ENCODE measurements at regions not wholly inside any gene's neighbourhood (a gene's known extent, or its start where the extent isn't known, plus 50 kb on each side); places are given as distances from the start of the nearest gene placed in this dataset.

DNA sequence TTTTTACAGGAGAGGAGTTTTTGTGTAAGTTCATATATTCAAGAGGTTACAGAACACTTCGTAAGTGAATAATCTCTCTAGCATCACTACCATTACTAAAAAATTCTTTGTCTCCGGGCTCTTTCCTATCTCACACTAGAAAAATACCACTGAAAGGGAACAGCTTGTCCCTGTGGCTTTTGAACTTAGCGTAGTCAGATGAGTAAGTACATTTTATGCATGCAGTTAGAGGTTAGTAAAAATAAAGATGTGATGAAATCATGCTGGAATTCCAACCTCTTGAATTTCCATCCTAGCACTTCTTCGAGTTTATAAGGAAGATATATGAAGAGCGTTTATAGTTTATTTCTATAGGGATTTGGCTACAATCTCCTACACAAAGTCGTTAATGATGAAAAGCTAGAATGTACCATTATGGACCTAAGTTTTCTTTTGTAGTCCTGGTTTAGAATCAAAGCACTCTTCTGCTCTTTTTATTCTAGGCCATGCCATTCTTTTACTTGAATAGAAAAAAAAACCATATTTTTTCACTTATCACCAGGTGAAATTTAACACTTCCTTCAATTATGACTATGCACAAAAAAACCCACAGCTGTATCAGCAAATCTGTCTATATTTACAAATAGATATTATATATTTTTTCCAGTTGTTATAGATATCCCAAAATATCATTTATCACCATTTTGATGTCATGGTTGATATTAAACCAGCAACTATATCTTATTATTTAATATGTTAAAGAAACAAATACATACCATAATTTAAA is 139.9 kb upstream of the PCDH9 start:
- H3K36me3 ChIP-seq (ENCODE audit: control insufficient read depth in 1 of 2, insufficient read depth in 2 of 2, low read length in 2 of 2), result no peaks in the 10 kb centered on the region
- H3K27ac ChIP-seq (ENCODE audit: low read length), result no peak overlapping the region
- no peaks in the 10 kb centered on the region for H3K9me3 ChIP-seq (ENCODE audit: control insufficient read depth in 1 of 2, low read length in 2 of 2)
- no peak overlapping the region for H3K4me3 ChIP-seq (ENCODE audit: low read depth in 1 of 2, low read length in 2 of 2)
- no peaks in the 10 kb centered on the region for H3K27me3 ChIP-seq (ENCODE audit: low read depth, low read length)
- no peaks in the 10 kb centered on the region for H3K4me1 ChIP-seq (ENCODE audit: control insufficient read depth in 1 of 2, insufficient read depth in 2 of 2, low read length in 2 of 2)

DNA sequence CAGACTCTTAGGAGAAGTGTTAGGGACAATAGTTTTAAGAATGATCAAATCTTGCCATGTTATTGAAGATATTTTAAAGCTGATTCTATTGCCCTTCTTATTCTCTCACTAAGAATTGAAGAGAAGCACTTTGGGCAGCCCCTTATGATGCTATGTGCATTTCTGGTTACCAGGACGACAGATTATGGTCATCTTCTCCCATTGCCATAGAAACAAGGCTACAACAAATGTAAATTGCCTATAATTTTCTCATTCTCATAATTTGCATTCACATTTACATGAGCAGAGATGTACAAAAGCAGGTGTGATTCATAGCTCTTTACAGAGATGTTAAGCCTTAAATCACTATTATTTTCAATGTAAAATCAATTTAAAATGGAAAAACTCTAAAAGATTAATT is 137.3 kb upstream of the PCDH9 start:
- no peak overlapping the region for H3K27ac ChIP-seq (ENCODE audit: low read length)
- H3K4me1 ChIP-seq (ENCODE audit: control insufficient read depth in 1 of 2, insufficient read depth in 2 of 2, low read length in 2 of 2), result no peaks in the 10 kb centered on the region
- H3K4me3 ChIP-seq (ENCODE audit: low read depth in 1 of 2, low read length in 2 of 2), result no peak overlapping the region
- no peaks in the 10 kb centered on the region for H3K9me3 ChIP-seq (ENCODE audit: control insufficient read depth in 1 of 2, low read length in 2 of 2)
- no peaks in the 10 kb centered on the region for H3K36me3 ChIP-seq (ENCODE audit: control insufficient read depth in 1 of 2, insufficient read depth in 2 of 2, low read length in 2 of 2)
- H3K27me3 ChIP-seq (ENCODE audit: low read depth, low read length), result no peaks in the 10 kb centered on the region

DNA sequence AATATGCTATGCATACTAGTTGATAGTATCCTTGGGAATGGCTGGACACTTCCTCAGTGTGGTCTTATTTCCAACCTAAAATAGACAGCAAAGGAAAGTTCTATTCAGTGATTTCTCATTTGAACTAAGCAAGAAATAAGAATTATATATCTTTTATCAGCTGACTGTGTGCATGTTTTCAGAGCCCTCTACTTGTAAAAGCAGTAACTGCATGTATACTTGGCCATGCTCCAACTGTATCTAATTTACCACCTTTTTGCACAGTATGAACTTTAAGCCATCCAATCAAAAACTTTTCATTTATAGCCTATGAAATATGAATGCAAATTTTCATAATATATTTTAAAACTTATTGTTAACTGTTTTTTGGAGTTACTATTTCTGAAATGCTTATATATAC is 136.4 kb upstream of the PCDH9 start:
- Histone ChIP-seq H3K9me3 (ENCODE audit: control insufficient read depth in 1 of 2, low read length in 2 of 2) (no peaks in the 10 kb centered on the region), H3K27me3 (ENCODE audit: low read depth, low read length) (no peaks in the 10 kb centered on the region), H3K4me3 (ENCODE audit: low read depth in 1 of 2, low read length in 2 of 2) (no peak overlapping the region)

DNA sequence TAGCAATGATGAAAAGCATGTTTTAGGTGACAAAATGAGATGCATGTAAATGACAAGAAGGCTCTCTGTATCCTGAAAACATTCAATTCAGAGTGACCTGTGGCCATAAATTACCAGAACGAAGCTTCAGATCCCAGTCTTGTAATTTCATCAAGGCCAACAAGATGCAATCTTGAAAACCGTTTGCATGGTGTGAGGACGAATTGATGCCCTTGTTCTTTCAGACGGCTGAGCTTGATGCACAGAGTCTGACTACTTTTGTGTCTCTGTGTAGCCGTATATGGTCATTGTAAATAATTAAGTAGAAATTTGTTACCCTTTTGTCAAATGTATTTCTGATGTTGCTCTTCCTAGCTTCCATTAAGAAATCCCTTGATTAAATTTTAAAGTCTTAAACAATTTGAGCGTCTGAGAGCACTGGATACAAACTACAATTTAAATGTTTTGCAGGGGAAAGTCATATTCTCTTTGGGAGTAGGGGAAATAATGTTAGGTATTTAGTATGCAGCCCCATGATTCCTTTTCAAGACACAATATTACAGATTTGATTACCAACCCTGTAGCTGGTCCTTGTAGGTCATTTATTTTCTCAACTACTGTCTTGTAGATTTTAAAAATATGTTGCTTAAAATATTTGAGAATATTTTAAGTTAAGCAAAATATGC is 125.8 kb upstream of the PCDH9 start:
- Histone ChIP-seq H3K4me3 (ENCODE audit: low read depth in 1 of 2, low read length in 2 of 2) (no peak overlapping the region), H3K4me1 (ENCODE audit: control insufficient read depth in 1 of 2, insufficient read depth in 2 of 2, low read length in 2 of 2) (no peaks in the 10 kb centered on the region), H3K27ac (ENCODE audit: low read length) (no peak overlapping the region), H3K27me3 (ENCODE audit: low read depth, low read length) (no peaks in the 10 kb centered on the region), H3K9me3 (ENCODE audit: control insufficient read depth in 1 of 2, low read length in 2 of 2) (no peaks in the 10 kb centered on the region), H3K36me3 (ENCODE audit: control insufficient read depth in 1 of 2, insufficient read depth in 2 of 2, low read length in 2 of 2) (no peaks in the 10 kb centered on the region)

More for the DNA sequence above, 136.4 kb upstream of the PCDH9 start:
- Histone ChIP-seq H3K36me3 (ENCODE audit: control insufficient read depth in 1 of 2, insufficient read depth in 2 of 2, low read length in 2 of 2) (no peaks in the 10 kb centered on the region), H3K4me1 (ENCODE audit: control insufficient read depth in 1 of 2, insufficient read depth in 2 of 2, low read length in 2 of 2) (no peaks in the 10 kb centered on the region), H3K27ac (ENCODE audit: low read length) (no peak overlapping the region)

DNA sequence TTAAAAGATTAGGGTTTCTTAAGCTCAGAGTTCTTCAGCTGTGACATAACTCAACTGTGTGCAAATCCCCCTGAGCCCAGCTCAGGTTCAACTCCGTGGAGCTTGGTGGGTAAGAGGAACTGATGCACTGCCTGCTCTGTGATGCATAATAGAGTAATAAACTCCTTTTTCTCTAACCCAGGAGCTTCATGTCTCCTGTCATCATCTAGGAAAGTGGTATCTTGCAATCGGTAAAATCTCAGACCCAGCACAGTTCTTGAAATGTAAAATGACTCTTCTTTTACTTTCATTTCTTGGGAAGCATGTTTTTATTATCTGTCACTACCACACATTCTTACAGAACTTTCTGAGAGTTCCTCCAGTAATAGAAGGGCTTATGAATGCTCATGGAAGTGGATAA is 123.8 kb upstream of the PCDH9 start:
- Histone ChIP-seq H3K9me3 (ENCODE audit: control insufficient read depth in 1 of 2, low read length in 2 of 2) (no peaks in the 10 kb centered on the region), H3K4me1 (ENCODE audit: control insufficient read depth in 1 of 2, insufficient read depth in 2 of 2, low read length in 2 of 2) (no peaks in the 10 kb centered on the region), H3K36me3 (ENCODE audit: control insufficient read depth in 1 of 2, insufficient read depth in 2 of 2, low read length in 2 of 2) (no peaks in the 10 kb centered on the region), H3K4me3 (ENCODE audit: low read depth in 1 of 2, low read length in 2 of 2) (peak overlapping the region; percentile 12 to 37), H3K27ac (ENCODE audit: low read length) (no peak overlapping the region), H3K27me3 (ENCODE audit: low read depth, low read length) (no peaks in the 10 kb centered on the region)

DNA sequence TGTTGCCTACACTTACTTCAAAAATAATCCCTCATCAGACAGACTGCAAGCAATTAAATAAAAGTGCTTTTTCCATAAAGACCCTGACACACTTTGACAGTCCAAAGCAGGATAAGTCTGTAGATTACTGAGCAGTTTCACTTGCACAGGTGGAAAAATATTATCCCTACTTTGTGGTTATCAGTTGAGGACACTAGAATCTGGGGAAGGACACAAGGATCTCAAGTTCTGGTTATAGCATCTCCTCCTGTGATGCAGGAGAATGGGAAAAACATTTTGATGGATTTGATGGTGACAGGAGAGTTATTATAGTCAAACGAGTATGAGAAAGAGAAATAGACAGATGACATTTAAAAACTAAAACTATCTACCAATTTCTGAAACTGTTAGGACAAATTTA is 122.9 kb upstream of the PCDH9 start:
- Histone ChIP-seq H3K27me3 (ENCODE audit: low read depth, low read length) (no peaks in the 10 kb centered on the region), H3K27ac (ENCODE audit: low read length) (no peak overlapping the region), H3K4me3 (ENCODE audit: low read depth in 1 of 2, low read length in 2 of 2) (no peak overlapping the region), H3K4me1 (ENCODE audit: control insufficient read depth in 1 of 2, insufficient read depth in 2 of 2, low read length in 2 of 2) (no peaks in the 10 kb centered on the region), H3K9me3 (ENCODE audit: control insufficient read depth in 1 of 2, low read length in 2 of 2) (no peaks in the 10 kb centered on the region), H3K36me3 (ENCODE audit: control insufficient read depth in 1 of 2, insufficient read depth in 2 of 2, low read length in 2 of 2) (no peaks in the 10 kb centered on the region)

DNA sequence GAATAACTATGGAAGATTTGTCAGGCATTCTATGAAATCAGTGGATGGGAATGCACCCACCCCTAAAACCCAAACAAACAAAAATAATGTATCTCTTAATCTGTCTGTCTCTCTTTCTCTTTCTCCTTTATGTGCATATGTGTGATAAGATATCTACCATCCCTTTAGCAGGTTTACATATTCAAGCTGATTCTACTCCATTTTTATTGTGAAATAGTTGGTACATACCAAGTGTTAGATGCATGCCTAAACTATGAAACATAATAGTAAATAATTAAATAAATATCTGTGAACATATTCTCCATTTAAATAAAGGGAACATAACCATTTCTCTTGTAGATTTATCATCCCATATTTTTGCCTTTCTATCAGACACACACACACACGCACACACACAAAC is 121.8 kb upstream of the PCDH9 start:
- Histone ChIP-seq H3K27ac (ENCODE audit: low read length) (no peak overlapping the region), H3K4me3 (ENCODE audit: low read depth in 1 of 2, low read length in 2 of 2) (no peak overlapping the region), H3K27me3 (ENCODE audit: low read depth, low read length) (no peaks in the 10 kb centered on the region), H3K36me3 (ENCODE audit: control insufficient read depth in 1 of 2, insufficient read depth in 2 of 2, low read length in 2 of 2) (no peaks in the 10 kb centered on the region), H3K4me1 (ENCODE audit: control insufficient read depth in 1 of 2, insufficient read depth in 2 of 2, low read length in 2 of 2) (no peaks in the 10 kb centered on the region), H3K9me3 (ENCODE audit: control insufficient read depth in 1 of 2, low read length in 2 of 2) (no peaks in the 10 kb centered on the region)

DNA sequence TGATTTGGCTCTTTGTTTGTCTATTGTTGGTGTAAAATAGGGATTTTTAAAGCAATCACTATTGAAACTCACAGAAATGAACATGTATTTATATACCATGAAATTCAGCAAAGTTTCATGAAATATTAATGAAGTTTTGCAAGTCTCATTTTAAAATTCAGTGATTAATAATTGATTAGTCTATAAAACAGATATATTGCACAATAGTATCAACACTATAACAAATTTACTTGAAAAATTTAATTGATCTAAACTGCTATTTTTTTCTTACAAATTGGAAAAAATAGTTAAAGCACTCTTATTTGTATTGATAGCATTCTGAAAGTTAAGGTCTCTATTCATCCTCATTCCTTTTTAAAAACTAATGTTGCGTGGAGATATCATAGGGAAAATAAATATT is 121.0 kb upstream of the PCDH9 start:
- Histone ChIP-seq H3K27ac (ENCODE audit: low read length) (no peak overlapping the region), H3K9me3 (ENCODE audit: control insufficient read depth in 1 of 2, low read length in 2 of 2) (no peaks in the 10 kb centered on the region), H3K27me3 (ENCODE audit: low read depth, low read length) (no peaks in the 10 kb centered on the region), H3K4me3 (ENCODE audit: low read depth in 1 of 2, low read length in 2 of 2) (no peak overlapping the region), H3K4me1 (ENCODE audit: control insufficient read depth in 1 of 2, insufficient read depth in 2 of 2, low read length in 2 of 2) (no peaks in the 10 kb centered on the region), H3K36me3 (ENCODE audit: control insufficient read depth in 1 of 2, insufficient read depth in 2 of 2, low read length in 2 of 2) (no peaks in the 10 kb centered on the region)

DNA sequence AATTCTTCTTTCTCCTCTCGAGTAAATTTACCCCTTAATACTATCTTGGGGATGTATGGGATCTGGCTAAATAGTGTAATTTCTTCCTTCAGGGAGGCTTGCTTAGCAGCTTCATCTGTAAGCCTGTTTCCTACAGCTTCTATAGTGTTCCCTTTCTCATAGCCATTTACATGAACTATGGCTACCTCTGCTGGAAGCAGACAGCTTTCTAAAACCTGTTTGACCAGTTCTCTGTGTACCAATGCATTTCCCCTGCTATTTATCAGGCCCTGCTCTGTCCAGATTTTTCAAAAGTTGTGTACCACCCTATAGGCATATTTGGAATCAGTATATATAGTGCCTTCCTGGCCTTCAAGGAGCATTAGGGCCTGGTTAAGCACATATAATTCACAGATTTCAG is 113.6 kb upstream of the PCDH9 start:
- no peaks in the 10 kb centered on the region for H3K4me1 ChIP-seq (ENCODE audit: control insufficient read depth in 1 of 2, insufficient read depth in 2 of 2, low read length in 2 of 2)
- H3K9me3 ChIP-seq (ENCODE audit: control insufficient read depth in 1 of 2, low read length in 2 of 2), result no peaks in the 10 kb centered on the region
- H3K27me3 ChIP-seq (ENCODE audit: low read depth, low read length), result no peaks in the 10 kb centered on the region
- no peak overlapping the region for H3K27ac ChIP-seq (ENCODE audit: low read length)
- H3K4me3 ChIP-seq (ENCODE audit: low read depth in 1 of 2, low read length in 2 of 2), result no peak overlapping the region
- no peaks in the 10 kb centered on the region for H3K36me3 ChIP-seq (ENCODE audit: control insufficient read depth in 1 of 2, insufficient read depth in 2 of 2, low read length in 2 of 2)

DNA sequence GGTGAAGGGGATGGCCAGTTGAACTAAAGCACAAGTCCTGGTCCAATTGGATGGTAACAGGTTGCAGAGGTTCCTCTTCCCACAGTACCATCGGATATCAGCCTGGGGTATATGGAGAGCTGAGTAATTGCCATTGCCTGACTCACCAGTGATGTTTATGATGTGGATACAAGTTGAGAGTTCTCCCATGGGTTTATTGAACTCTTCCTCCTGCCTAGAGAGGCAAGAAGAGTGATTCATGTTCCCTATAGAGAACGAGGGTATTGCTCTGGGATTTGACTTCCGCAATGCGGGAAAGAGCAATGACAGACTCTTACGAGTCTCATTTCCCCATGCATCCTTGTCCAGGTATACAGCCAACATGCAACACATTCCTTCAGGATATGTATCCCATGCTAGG is 111.3 kb upstream of the PCDH9 start:
- Histone ChIP-seq H3K4me1 (ENCODE audit: control insufficient read depth in 1 of 2, insufficient read depth in 2 of 2, low read length in 2 of 2) (no peaks in the 10 kb centered on the region), H3K9me3 (ENCODE audit: control insufficient read depth in 1 of 2, low read length in 2 of 2) (no peaks in the 10 kb centered on the region), H3K36me3 (ENCODE audit: control insufficient read depth in 1 of 2, insufficient read depth in 2 of 2, low read length in 2 of 2) (no peaks in the 10 kb centered on the region), H3K4me3 (ENCODE audit: low read depth in 1 of 2, low read length in 2 of 2) (no peak overlapping the region), H3K27ac (ENCODE audit: low read length) (no peak overlapping the region), H3K27me3 (ENCODE audit: low read depth, low read length) (no peaks in the 10 kb centered on the region)

DNA sequence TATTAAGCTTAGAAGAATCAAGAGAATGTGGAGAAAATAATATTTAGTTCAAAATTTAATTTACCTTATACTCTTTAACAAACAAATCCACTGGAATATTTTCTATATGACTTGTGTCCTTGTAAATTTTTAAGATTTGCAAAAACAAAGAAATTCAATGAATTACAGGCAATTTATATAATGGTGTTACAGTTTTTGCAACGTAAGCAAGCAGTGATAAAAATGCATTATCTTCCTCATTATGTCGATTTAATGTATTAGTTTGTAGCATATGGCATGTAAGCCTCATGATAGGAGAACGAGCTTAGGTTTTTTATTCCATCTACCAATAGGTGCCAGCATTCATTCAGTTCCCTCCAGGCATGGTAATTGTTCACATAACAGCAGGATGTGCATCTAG is 100.0 kb upstream of the PCDH9 start:
- H3K4me1 ChIP-seq (ENCODE audit: control insufficient read depth in 1 of 2, insufficient read depth in 2 of 2, low read length in 2 of 2), result no peaks in the 10 kb centered on the region

DNA sequence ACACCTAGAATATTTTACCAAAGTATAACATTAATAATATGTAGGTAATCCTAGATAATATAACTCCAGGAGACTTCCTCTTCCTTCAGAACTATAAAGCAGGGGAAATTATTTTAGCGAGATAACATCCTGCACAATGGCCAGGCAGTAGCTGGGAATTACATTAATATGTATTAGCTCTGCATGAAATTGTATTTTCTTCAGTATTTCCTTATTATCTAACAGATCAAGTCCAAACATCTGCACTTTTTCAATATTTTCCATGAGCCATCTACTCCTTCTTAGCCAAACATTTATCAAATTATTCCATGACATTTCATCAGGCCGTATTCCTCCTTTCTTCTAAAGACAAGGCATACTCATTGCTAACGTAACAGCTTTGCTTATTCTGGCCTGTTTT is 98.8 kb upstream of the PCDH9 start:
- no peaks in the 10 kb centered on the region for H3K27me3 ChIP-seq (ENCODE audit: low read depth, low read length)
- no peak overlapping the region for H3K27ac ChIP-seq (ENCODE audit: low read length)
- no peaks in the 10 kb centered on the region for H3K9me3 ChIP-seq (ENCODE audit: control insufficient read depth in 1 of 2, low read length in 2 of 2)
- H3K4me3 ChIP-seq (ENCODE audit: low read depth in 1 of 2, low read length in 2 of 2), result no peak overlapping the region
- no peaks in the 10 kb centered on the region for H3K4me1 ChIP-seq (ENCODE audit: control insufficient read depth in 1 of 2, insufficient read depth in 2 of 2, low read length in 2 of 2)
- H3K36me3 ChIP-seq (ENCODE audit: control insufficient read depth in 1 of 2, insufficient read depth in 2 of 2, low read length in 2 of 2), result no peaks in the 10 kb centered on the region

More for the DNA sequence above, 100.0 kb upstream of the PCDH9 start:
- Histone ChIP-seq H3K36me3 (ENCODE audit: control insufficient read depth in 1 of 2, insufficient read depth in 2 of 2, low read length in 2 of 2) (no peaks in the 10 kb centered on the region), H3K27ac (ENCODE audit: low read length) (no peak overlapping the region), H3K27me3 (ENCODE audit: low read depth, low read length) (no peaks in the 10 kb centered on the region), H3K4me3 (ENCODE audit: low read depth in 1 of 2, low read length in 2 of 2) (no peak overlapping the region), H3K9me3 (ENCODE audit: control insufficient read depth in 1 of 2, low read length in 2 of 2) (no peaks in the 10 kb centered on the region)

Measured in muscle layer of duodenum (tissue), 2 donors.